ENCODE measurements at regions not wholly inside any gene's neighbourhood (a gene's known extent, or its start where the extent isn't known, plus 50 kb on each side); places are given as distances from the start of the nearest gene placed in this dataset.

GRCh38 chr6:1515781-1516180 is 93.9 kb upstream of the FOXC1 start:
- TF ChIP-seq TAF1 (IDR thresholded peaks at IDR 0.05; ENCODE audit: borderline replicate concordance, low read depth, low read length), result no peak
- no peak for TF ChIP-seq POLR2A (IDR thresholded peaks at IDR 0.05; ENCODE audit: low read depth, low read length)
- TF ChIP-seq POLR2AphosphoS5 (IDR thresholded peaks at IDR 0.05; ENCODE audit: low read depth, low read length), result no peak
